GM23338 (cell line): ENCODE measurements at regions not wholly inside any gene's neighbourhood (a gene's known extent, or its start where the extent isn't known, plus 50 kb on each side); places are given as distances from the start of the nearest gene placed in this dataset.

Source experiments
- CREB1 ChIP-seq: fragments of 250-450 bp; sonication (Bioruptor Pico); IDR thresholded peaks from 2 replicates; pipeline ENCODE4 v1.5.0; 2020; ENCODE audit warnings: low read depth, mild to moderate bottlenecking, moderate library complexity
- ETS1 ChIP-seq: IDR thresholded peaks from 2 replicates; pipeline ENCODE4 v1.6.1; 2016; ENCODE audit warnings: antibody characterized with exemption
- EZH2 ChIP-seq: fragments of 200-600 bp; sonication (generic); IDR thresholded peaks from one replicate; pipeline ENCODE4 v1.8.0; 2017; ENCODE audit warnings: antibody characterized with exemption, mild to moderate bottlenecking, low read depth; ENCODE audit not compliant: unreplicated experiment
- EZH2phosphoT487 ChIP-seq: fragments of 200-600 bp; sonication (generic); IDR thresholded peaks from one replicate; pipeline ENCODE4 v1.8.1; 2018; ENCODE audit warnings: antibody characterized with exemption; ENCODE audit not compliant: unreplicated experiment
- JUNB ChIP-seq: IDR thresholded peaks from one replicate; pipeline ENCODE4 v1.6.1; 2016; ENCODE audit warnings: antibody characterized with exemption; ENCODE audit not compliant: unreplicated experiment
- NANOG ChIP-seq: IDR thresholded peaks from 2 replicates; pipeline ENCODE4 v1.6.1; 2016; ENCODE audit warnings: antibody characterized with exemption, borderline replicate concordance
- POLR2AphosphoS5 ChIP-seq: IDR thresholded peaks from 2 replicates; pipeline ENCODE4 v1.6.1; 2016; ENCODE audit warnings: antibody characterized with exemption, low read depth
- STAT1 ChIP-seq: IDR thresholded peaks from one replicate; pipeline ENCODE4 v1.6.1; 2016; ENCODE audit warnings: antibody characterized with exemption; ENCODE audit not compliant: unreplicated experiment
- ZNF114 ChIP-seq: fragments of 250-450 bp; sonication (Bioruptor Pico); IDR thresholded peaks from 2 replicates; pipeline ENCODE4 v1.5.0; 2020; ENCODE audit warnings: mild to moderate bottlenecking, moderate library complexity
- ZNF331 ChIP-seq: fragments of 250-450 bp; sonication (Bioruptor Pico); IDR thresholded peaks from 2 replicates; pipeline ENCODE4 v1.5.0; 2020; ENCODE audit warnings: low read depth, mild to moderate bottlenecking, moderate library complexity
- ZNF462 ChIP-seq: fragments of 250-450 bp; sonication (Bioruptor Pico); IDR thresholded peaks from 2 replicates; pipeline ENCODE4 v1.5.0; 2020; ENCODE audit warnings: mild to moderate bottlenecking, moderate library complexity
- TF ChIP-seq, protein P1 (sequence below), 2 experiments: fragments of 200-600 bp in 1 of 2; sonication (generic) in 1 of 2; conservative IDR thresholded peaks; 2 replicates each; pipeline versions ENCODE4 v1.5.1 to v1.6.1; 2016 to 2017; ENCODE audit warnings: antibody characterized with exemption in 2 of 2, low read depth in 2 of 2, mild to moderate bottlenecking in 2 of 2, moderate library complexity in 1 of 2
- TF ChIP-seq, protein P2 (sequence below): IDR thresholded peaks from one replicate; pipeline ENCODE4 v1.6.1; 2018; ENCODE audit warnings: antibody characterized with exemption; ENCODE audit not compliant: unreplicated experiment

- TF ChIP-seq, protein P1, sequence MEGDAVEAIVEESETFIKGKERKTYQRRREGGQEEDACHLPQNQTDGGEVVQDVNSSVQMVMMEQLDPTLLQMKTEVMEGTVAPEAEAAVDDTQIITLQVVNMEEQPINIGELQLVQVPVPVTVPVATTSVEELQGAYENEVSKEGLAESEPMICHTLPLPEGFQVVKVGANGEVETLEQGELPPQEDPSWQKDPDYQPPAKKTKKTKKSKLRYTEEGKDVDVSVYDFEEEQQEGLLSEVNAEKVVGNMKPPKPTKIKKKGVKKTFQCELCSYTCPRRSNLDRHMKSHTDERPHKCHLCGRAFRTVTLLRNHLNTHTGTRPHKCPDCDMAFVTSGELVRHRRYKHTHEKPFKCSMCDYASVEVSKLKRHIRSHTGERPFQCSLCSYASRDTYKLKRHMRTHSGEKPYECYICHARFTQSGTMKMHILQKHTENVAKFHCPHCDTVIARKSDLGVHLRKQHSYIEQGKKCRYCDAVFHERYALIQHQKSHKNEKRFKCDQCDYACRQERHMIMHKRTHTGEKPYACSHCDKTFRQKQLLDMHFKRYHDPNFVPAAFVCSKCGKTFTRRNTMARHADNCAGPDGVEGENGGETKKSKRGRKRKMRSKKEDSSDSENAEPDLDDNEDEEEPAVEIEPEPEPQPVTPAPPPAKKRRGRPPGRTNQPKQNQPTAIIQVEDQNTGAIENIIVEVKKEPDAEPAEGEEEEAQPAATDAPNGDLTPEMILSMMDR (conservative IDR thresholded peaks at IDR 0.05; ENCODE audit: low read depth in 2 of 2) = no peak
- TF ChIP-seq POLR2AphosphoS5 (no peak), EZH2phosphoT487 (no peak), CREB1 (CRISPR knock-in tag) (no peak), EZH2 (no peak), ZNF462 (CRISPR knock-in tag) (no peak), ZNF114 (CRISPR knock-in tag) (no peak), STAT1 (no peak), JUNB (no peak), ETS1 (no peak), NANOG (no peak), ZNF331 (CRISPR knock-in tag) (no peak)
- TF ChIP-seq, protein P2, sequence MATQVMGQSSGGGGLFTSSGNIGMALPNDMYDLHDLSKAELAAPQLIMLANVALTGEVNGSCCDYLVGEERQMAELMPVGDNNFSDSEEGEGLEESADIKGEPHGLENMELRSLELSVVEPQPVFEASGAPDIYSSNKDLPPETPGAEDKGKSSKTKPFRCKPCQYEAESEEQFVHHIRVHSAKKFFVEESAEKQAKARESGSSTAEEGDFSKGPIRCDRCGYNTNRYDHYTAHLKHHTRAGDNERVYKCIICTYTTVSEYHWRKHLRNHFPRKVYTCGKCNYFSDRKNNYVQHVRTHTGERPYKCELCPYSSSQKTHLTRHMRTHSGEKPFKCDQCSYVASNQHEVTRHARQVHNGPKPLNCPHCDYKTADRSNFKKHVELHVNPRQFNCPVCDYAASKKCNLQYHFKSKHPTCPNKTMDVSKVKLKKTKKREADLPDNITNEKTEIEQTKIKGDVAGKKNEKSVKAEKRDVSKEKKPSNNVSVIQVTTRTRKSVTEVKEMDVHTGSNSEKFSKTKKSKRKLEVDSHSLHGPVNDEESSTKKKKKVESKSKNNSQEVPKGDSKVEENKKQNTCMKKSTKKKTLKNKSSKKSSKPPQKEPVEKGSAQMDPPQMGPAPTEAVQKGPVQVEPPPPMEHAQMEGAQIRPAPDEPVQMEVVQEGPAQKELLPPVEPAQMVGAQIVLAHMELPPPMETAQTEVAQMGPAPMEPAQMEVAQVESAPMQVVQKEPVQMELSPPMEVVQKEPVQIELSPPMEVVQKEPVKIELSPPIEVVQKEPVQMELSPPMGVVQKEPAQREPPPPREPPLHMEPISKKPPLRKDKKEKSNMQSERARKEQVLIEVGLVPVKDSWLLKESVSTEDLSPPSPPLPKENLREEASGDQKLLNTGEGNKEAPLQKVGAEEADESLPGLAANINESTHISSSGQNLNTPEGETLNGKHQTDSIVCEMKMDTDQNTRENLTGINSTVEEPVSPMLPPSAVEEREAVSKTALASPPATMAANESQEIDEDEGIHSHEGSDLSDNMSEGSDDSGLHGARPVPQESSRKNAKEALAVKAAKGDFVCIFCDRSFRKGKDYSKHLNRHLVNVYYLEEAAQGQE = no peak
Observed at GRCh38 chr3:176824811-176825210, 372.5 kb downstream of the TBL1XR1 start.
